GM12875 (cell line): ENCODE measurements at regions not wholly inside any gene's neighbourhood (a gene's known extent, or its start where the extent isn't known, plus 50 kb on each side); places are given as distances from the start of the nearest gene placed in this dataset.

Source experiments
- H3K4me3 ChIP-seq: one replicate; pipeline ENCODE4 v1.5.1; 2011; ENCODE audit warnings: low read depth, low read length, control low read depth
- CTCF ChIP-seq: IDR thresholded peaks from 2 replicates; pipeline ENCODE4 v1.5.1; 2011; ENCODE audit warnings: low read depth, mild to moderate bottlenecking, control low read depth, inconsistent platforms, low read length, moderate library complexity, borderline replicate concordance; ENCODE audit not compliant: insufficient read depth

- no peak for TF ChIP-seq CTCF
- no peak overlapping the region for H3K4me3 ChIP-seq
Observed at GRCh38 chr14:76599559-76600287, 161.5 kb upstream of the VASH1 start.

DNA sequence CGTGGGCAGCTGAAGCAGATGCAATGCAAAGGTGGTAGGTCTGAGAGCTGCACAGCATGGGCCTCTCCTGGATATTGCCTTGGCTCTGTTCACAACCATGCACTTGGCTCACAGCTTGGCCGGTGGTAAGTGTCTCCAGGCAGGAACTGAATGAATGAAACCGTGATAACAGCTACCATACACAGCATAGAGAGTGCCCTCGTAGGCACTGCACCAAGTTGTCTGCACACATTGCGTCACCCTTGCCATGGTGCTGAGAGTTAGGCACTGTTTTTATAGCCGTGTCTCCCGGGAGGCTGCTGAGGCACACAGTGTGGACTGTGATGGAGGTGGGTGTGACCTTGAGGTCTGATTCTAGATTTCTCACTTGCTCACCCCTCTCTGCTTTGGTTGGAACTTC is 157.6 kb upstream of the VASH1 start:
- no peak for TF ChIP-seq CTCF
- H3K4me3 ChIP-seq, result no peak overlapping the region

DNA sequence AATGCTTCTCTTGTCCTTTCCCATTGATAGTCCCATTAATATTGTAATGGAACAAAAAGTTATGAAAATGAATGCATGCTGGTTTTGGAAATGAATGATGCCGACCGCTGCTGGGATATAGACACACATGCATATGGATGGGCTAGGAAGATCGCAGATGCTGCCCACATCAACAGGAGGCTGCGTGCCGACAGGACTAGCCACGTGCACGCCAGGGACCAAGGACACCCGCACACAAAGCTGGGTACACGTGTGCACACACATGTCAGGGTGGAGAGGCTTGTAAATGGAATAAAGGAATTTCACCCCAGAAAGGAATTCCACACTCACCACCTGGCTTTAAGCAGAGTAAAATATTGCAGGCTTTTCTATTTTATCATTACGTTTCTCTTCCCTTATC is 153.8 kb upstream of the VASH1 start:
- TF ChIP-seq CTCF, result no peak
- no peak overlapping the region for H3K4me3 ChIP-seq

DNA sequence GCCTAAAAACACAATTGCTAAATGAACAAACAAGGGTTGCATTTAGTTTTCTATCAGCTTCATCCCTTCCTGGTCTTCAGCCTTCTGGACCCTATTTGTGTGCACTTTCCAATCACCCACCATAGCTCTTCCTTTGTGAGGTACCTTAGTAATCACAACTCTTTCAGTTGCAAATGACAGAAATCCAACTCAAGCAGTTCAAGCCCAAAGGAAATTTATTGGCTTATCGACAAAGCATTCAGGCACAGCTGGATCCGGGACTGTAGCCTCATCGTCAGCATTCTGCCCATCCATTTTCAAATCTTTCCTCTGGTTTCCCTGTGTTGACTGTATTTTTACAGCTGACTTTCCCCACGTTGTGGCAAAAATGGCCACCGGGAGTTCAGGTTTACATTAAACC is 148.6 kb upstream of the VASH1 start:
- no peak for TF ChIP-seq CTCF
- no peak overlapping the region for H3K4me3 ChIP-seq

- no peak for TF ChIP-seq CTCF
Observed at GRCh38 chr14:76613616-76614015, 147.7 kb upstream of the VASH1 start.

DNA sequence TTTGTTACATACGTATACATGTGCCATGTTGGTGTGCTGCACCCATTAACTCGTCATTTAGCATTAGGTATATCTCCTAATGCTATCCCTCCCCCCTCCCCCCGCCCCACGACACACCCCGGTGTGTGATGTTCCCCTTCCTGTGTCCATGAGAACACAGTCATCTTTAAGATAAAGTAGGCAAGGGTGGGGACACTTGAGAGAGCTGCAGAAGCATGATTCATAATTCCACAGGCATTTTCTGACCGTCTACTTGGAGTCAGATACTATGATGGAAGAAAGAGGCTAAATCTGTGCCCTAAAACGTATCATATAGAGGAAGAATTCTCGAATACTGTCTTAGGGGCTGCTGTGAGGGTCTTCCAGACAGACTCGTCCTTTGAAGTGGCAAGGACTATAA is 145.9 kb upstream of the VASH1 start:
- H3K4me3 ChIP-seq, result no peak overlapping the region
- no peak for TF ChIP-seq CTCF

More at GRCh38 chr14:76613616-76614015, 147.7 kb upstream of the VASH1 start:
- no peak overlapping the region for H3K4me3 ChIP-seq

DNA sequence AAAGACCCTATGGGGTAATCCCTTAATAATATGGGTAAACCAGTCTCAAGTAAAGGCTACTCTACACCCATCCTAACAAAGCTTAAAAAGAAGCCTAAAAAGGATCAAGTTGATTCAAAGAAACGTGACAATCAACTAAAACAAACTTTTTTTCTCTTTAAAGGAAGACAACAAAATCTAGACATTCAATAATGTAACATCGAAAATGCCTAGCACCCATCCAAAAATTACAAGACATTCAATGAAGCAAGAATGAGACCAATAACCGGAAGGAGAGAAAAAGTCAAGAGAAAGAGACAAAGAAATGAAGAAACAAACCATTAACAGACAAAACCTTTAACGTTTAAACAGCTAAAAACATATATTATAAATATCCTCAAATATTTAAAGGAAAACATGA is 143.8 kb upstream of the VASH1 start:
- no peak for TF ChIP-seq CTCF
- H3K4me3 ChIP-seq, result no peak overlapping the region
